HCT116 (cell line): ENCODE measurements at regions not wholly inside any gene's neighbourhood (a gene's known extent, or its start where the extent isn't known, plus 50 kb on each side); places are given as distances from the start of the nearest gene placed in this dataset.

Source experiments
- ATAC-seq: fragments of 200-7000 bp; cut with Tn5 transposase; 2 replicates; pipeline ENCODE4 v1.9.1; 2020; ENCODE audit warnings: mild to moderate bottlenecking, moderate library complexity
- BruUV-seq: library from RNA; stranded (reverse); fragments of 400-500 nt; replicated peaks from 2 replicates; lab custom pipeline; 2021; lab: Mats Ljungman, UMichigan
- CTCF ChIA-PET: fragments of 300-600 bp; sonication (Branson Sonifier 250); formaldehyde crosslinking; loops from one replicate; lab custom pipeline; 2021; ENCODE audit warnings: antibody characterized with exemption; lab: Charles Lee
- POLR2A ChIA-PET: fragments of 300-600, 350-600 bp; sonication (Branson Sonifier 250); formaldehyde crosslinking; loops from one replicate; lab custom pipeline; 2021; ENCODE audit warnings: antibody characterized with exemption; lab: Charles Lee
- RAD21 ChIA-PET, 2 experiments: fragments of 300-600 bp; sonication (Branson Sonifier 250); formaldehyde crosslinking; loops; one replicate each; lab custom pipeline; 2023; ENCODE audit warnings: low total read pairs in 2 of 2; ENCODE audit not compliant: uncharacterized antibody in 2 of 2, unreplicated experiment in 2 of 2, low non-redundant PET in 1 of 2; lab: Charles Lee
- DNase-seq: peaks from one replicate; pipeline ENCODE4 v3.0.0-alpha.2; 2010; ENCODE audit warnings: low read depth, low spot score
- H2AFZ ChIP-seq: fragments of 200-600 bp; shearing (Covaris generic), sonication (generic); 2 replicates; pipeline ENCODE4 v1.6.1; 2017; ENCODE audit warnings: low read depth, mixed run types, mixed read lengths, antibody characterized with exemption, low read length; ENCODE audit not compliant: poor library complexity, severe bottlenecking
- H3K27ac ChIP-seq: 2 replicates; pipeline ENCODE4 v1.5.1; 2012; ENCODE audit warnings: low read depth, low read length
- H3K27me3 ChIP-seq: fragments of 200-600 bp; sonication (generic); 2 replicates; pipeline ENCODE4 v1.6.1; 2016; ENCODE audit warnings: mixed run types, low read length, mixed read lengths; ENCODE audit not compliant: insufficient read depth
- H3K36me3 ChIP-seq, 2 experiments: fragments of 200-500 bp in 1 of 2; fragments of 200-600 bp in 1 of 2; sonication (Bioruptor generic) in 1 of 2; sonication (generic) in 1 of 2; 2 replicates each; pipeline versions ENCODE4 v1.5.1 to v1.6.1; 2014 to 2016; ENCODE audit warnings: low read length in 2 of 2, inconsistent platforms in 1 of 2, mixed read lengths in 1 of 2, mixed run types in 1 of 2; ENCODE audit not compliant: insufficient read depth in 2 of 2, control insufficient read depth in 1 of 2
- H3K4me1 ChIP-seq, 2 experiments: fragments of 200-600 bp in 1 of 2; sonication (generic) in 1 of 2; 2 replicates each; pipeline versions ENCODE4 v1.5.1 to v1.6.1; 2012 to 2017; ENCODE audit warnings: low read length in 2 of 2, inconsistent platforms in 1 of 2, mild to moderate bottlenecking in 1 of 2, mixed read lengths in 1 of 2, mixed run types in 1 of 2, moderate library complexity in 1 of 2; ENCODE audit not compliant: insufficient read depth in 2 of 2, control insufficient read depth in 1 of 2
- H3K4me2 ChIP-seq: fragments of 200-600 bp; sonication (generic); 2 replicates; pipeline ENCODE4 v1.6.1; 2017; ENCODE audit warnings: mixed run types, low read length, mixed read lengths
- H3K4me3 ChIP-seq, 2 experiments: fragments of 200-600 bp in 1 of 2; sonication (generic) in 1 of 2; replicated peaks in 1 of 2; 2 replicates each; pipeline ENCODE4 v1.5.1; 2011 to 2016; ENCODE audit warnings: low read length in 2 of 2, control low read depth in 1 of 2, low read depth in 1 of 2, mild to moderate bottlenecking in 1 of 2, mixed read lengths in 1 of 2, mixed run types in 1 of 2
- H3K79me2 ChIP-seq: fragments of 200-600 bp; sonication (generic); 2 replicates; pipeline ENCODE4 v1.6.1; 2017; ENCODE audit warnings: mild to moderate bottlenecking, mixed run types, low read length, moderate library complexity, mixed read lengths; ENCODE audit not compliant: insufficient read depth
- H3K9ac ChIP-seq: fragments of 200-600 bp; sonication (generic); 2 replicates; pipeline ENCODE4 v1.6.1; 2016; ENCODE audit warnings: low read length, mixed read lengths
- H3K9me2 ChIP-seq: fragments of 200-600 bp; sonication (generic), shearing (Covaris generic); 2 replicates; pipeline ENCODE4 v1.6.1; 2017; ENCODE audit warnings: mixed run types, mild to moderate bottlenecking, moderate library complexity; ENCODE audit not compliant: insufficient read depth
- H3K9me3 ChIP-seq, 2 experiments: fragments of 200-500 bp in 1 of 2; fragments of 200-600 bp in 1 of 2; sonication (Bioruptor generic) in 1 of 2; sonication (generic) in 1 of 2; 2 replicates each; pipeline ENCODE4 v1.6.1; 2014 to 2017; ENCODE audit warnings: low read length in 2 of 2, mixed read lengths in 2 of 2, inconsistent platforms in 1 of 2, low read depth in 1 of 2, mild to moderate bottlenecking in 1 of 2, mixed run types in 1 of 2, moderate library complexity in 1 of 2; ENCODE audit not compliant: control insufficient read depth in 1 of 2, insufficient read depth in 1 of 2
- H4K20me1 ChIP-seq: fragments of 200-600 bp; sonication (generic), shearing (Covaris generic); 2 replicates; pipeline ENCODE4 v1.6.1; 2017; ENCODE audit warnings: mixed run types, mild to moderate bottlenecking, moderate library complexity; ENCODE audit not compliant: insufficient read depth
- REST ChIP-seq: IDR thresholded peaks from 2 replicates; pipeline ENCODE4 v1.6.1; 2012; ENCODE audit warnings: low read depth
- intact Hi-C: fragments of 100-400 bp; cut with micrococcal nuclease; formaldehyde crosslinking; loops from 2 replicates; pipeline ENCODE4 v1.10.0; 2022
- TF ChIP-seq, protein P1 (sequence below), 3 experiments: fragments of 200-600 bp in 1 of 3; sonication (generic) in 1 of 3; IDR thresholded peaks in 2 of 3; conservative IDR thresholded peaks in 1 of 3; 2 replicates each; pipeline ENCODE4 v1.5.1; 2012 to 2017; ENCODE audit warnings: low read depth in 2 of 3, low read length in 2 of 3, antibody characterized with exemption in 1 of 3, borderline replicate concordance in 1 of 3, control low read depth in 1 of 3, mild to moderate bottlenecking in 1 of 3, mixed read lengths in 1 of 3, mixed run types in 1 of 3, moderate library complexity in 1 of 3; ENCODE audit not compliant: insufficient read depth in 1 of 3

DNA sequence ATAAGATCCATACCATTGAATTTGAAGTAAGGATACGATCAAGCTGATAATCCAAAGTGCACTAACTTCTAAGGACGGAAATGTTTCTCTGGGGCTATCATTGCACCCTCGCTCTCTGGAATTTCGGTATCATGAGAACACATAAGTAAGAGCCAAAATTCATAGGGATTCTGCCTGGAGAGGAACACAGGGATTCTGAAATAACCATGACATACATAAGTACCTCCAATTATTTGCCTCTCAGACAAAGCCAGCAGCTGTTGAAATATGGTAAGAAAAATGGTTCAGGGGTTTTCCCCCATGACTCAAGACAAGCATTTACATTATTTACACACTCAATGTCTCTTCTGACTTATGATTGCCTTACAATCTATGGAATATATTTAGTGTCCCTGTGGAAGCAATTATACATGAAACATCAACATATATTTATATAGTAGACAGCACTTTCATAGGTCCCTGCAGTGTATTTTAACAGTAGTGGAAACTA lies 1123.6 kb upstream of the SEL1L start:
- ChIA-PET CTCF (no interaction called here), POLR2A (no interaction called here), RAD21 (no interaction called here)
- no TSS peak for BruUV-seq
- Histone ChIP-seq H3K27ac (no peak overlapping the region), H3K9me2 (no peaks in the 10 kb centered on the region), H3K79me2 (no peaks in the 10 kb centered on the region), H3K4me1 (no peaks in the 10 kb centered on the region), H2AFZ (no peak overlapping the region), H4K20me1 (no peaks in the 10 kb centered on the region), H3K36me3 (no peaks in the 10 kb centered on the region), H3K4me2 (no peak overlapping the region), H3K27me3 (no peaks in the 10 kb centered on the region), H3K4me3 (no peak overlapping the region), H3K9me3 (peaks cover 7 to 10% of the 10 kb centered on the region in 2 experiments; a peak in 2 of 4 replicates), H3K9ac (no peak overlapping the region)
- TF ChIP-seq REST: no peak
- TF ChIP-seq, protein P1, sequence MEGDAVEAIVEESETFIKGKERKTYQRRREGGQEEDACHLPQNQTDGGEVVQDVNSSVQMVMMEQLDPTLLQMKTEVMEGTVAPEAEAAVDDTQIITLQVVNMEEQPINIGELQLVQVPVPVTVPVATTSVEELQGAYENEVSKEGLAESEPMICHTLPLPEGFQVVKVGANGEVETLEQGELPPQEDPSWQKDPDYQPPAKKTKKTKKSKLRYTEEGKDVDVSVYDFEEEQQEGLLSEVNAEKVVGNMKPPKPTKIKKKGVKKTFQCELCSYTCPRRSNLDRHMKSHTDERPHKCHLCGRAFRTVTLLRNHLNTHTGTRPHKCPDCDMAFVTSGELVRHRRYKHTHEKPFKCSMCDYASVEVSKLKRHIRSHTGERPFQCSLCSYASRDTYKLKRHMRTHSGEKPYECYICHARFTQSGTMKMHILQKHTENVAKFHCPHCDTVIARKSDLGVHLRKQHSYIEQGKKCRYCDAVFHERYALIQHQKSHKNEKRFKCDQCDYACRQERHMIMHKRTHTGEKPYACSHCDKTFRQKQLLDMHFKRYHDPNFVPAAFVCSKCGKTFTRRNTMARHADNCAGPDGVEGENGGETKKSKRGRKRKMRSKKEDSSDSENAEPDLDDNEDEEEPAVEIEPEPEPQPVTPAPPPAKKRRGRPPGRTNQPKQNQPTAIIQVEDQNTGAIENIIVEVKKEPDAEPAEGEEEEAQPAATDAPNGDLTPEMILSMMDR (IDR thresholded peaks at IDR 0.05 in 2 of 3, conservative IDR thresholded peaks at IDR 0.05 in 1 of 3; ENCODE audit: borderline replicate concordance in 1 of 3, insufficient read depth in 1 of 3, low read depth in 2 of 3, low read length in 2 of 3): no peak
- DNase-seq (no peak), ATAC-seq (no peak)
- intact Hi-C loops: no loop called here
